ENCODE measurements at regions not wholly inside any gene's neighbourhood (a gene's known extent, or its start where the extent isn't known, plus 50 kb on each side); places are given as distances from the start of the nearest gene placed in this dataset.
"Not testable (repeated sequence)": the region's sequence is repeated elsewhere in the genome, so short reads cannot be mapped to it uniquely, and the experiment has no call there.

GRCh38 chr11:71638801-71639519 is 56.3 kb upstream of the KRTAP5-11 start:
- intact Hi-C loops (cut with micrococcal nuclease) = not testable (repeated sequence)

GRCh38 chr11:71639520-71639849 is 56.8 kb upstream of the KRTAP5-11 start:
- intact Hi-C loops (cut with micrococcal nuclease) = not testable (repeated sequence)

- intact Hi-C loops (cut with micrococcal nuclease) = not testable (repeated sequence)
Measured at GRCh38 chr11:71639916-71640315, 57.2 kb upstream of the KRTAP5-11 start.

- intact Hi-C loops (cut with micrococcal nuclease) = not testable (repeated sequence)
Measured at GRCh38 chr11:71647078-71647477, 64.4 kb upstream of the KRTAP5-11 start.

GRCh38 chr11:71652998-71653397 is 70.3 kb upstream of the KRTAP5-11 start:
- intact Hi-C loops (cut with micrococcal nuclease) = not testable (repeated sequence)

GRCh38 chr11:71654423-71654822 is 71.7 kb upstream of the KRTAP5-11 start:
- intact Hi-C loops (cut with micrococcal nuclease) = not testable (repeated sequence)

GRCh38 chr11:71655041-71655440 is 72.4 kb upstream of the KRTAP5-11 start:
- intact Hi-C loops (cut with micrococcal nuclease) = not testable (repeated sequence)

- intact Hi-C loops (cut with micrococcal nuclease) = not testable (repeated sequence)
Measured at GRCh38 chr11:71656513-71656912, 73.8 kb upstream of the KRTAP5-11 start.

- intact Hi-C loops (cut with micrococcal nuclease) = not testable (repeated sequence)
Measured at GRCh38 chr11:71664941-71665340, 82.3 kb upstream of the KRTAP5-11 start.

GRCh38 chr11:71698110-71698509 is 115.4 kb upstream of the KRTAP5-11 start:
- intact Hi-C loops (cut with micrococcal nuclease) = not testable (repeated sequence)

- intact Hi-C loops (cut with micrococcal nuclease) = not testable (repeated sequence)
Measured at GRCh38 chr11:71698961-71699360, 116.3 kb upstream of the KRTAP5-11 start.

GRCh38 chr11:71701435-71702291 is 119.0 kb upstream of the KRTAP5-11 start:
- intact Hi-C loops (cut with micrococcal nuclease) = not testable (repeated sequence)

- intact Hi-C loops (cut with micrococcal nuclease) = not testable (repeated sequence)
Measured at GRCh38 chr11:71705086-71705737, 122.5 kb upstream of the KRTAP5-11 start.

- intact Hi-C loops (cut with micrococcal nuclease) = not testable (repeated sequence)
Measured at GRCh38 chr11:71705738-71706432, 123.2 kb upstream of the KRTAP5-11 start.

- intact Hi-C loops (cut with micrococcal nuclease) = not testable (repeated sequence)
Measured at GRCh38 chr11:71707083-71707482, 124.4 kb upstream of the KRTAP5-11 start.

GRCh38 chr11:71709541-71709940 is 123.5 kb upstream of the DEFB108B start:
- intact Hi-C loops (cut with micrococcal nuclease) = not testable (repeated sequence)

- intact Hi-C loops (cut with micrococcal nuclease) = not testable (repeated sequence)
Measured at GRCh38 chr11:71710171-71710671, 122.8 kb upstream of the DEFB108B start.

- intact Hi-C loops (cut with micrococcal nuclease) = not testable (repeated sequence)
Measured at GRCh38 chr11:71710701-71711385, 122.2 kb upstream of the DEFB108B start.

GRCh38 chr11:71712350-71712749 is 120.7 kb upstream of the DEFB108B start:
- intact Hi-C loops (cut with micrococcal nuclease) = not testable (repeated sequence)

GRCh38 chr11:71712846-71713245 is 120.2 kb upstream of the DEFB108B start:
- intact Hi-C loops (cut with micrococcal nuclease) = not testable (repeated sequence)

- intact Hi-C loops (cut with micrococcal nuclease) = not testable (repeated sequence)
Measured at GRCh38 chr11:71714510-71714909, 118.5 kb upstream of the DEFB108B start.
